Non-pigmented ciliary epithelial cell (primary cell): ENCODE measurements at regions not wholly inside any gene's neighbourhood (a gene's known extent, or its start where the extent isn't known, plus 50 kb on each side); places are given as distances from the start of the nearest gene placed in this dataset.
A peak's percentile ranks its signal among the peaks of the same experiment; 100 is the strongest.
"Not testable (repeated sequence)": the region's sequence is repeated elsewhere in the genome, so short reads cannot be mapped to it uniquely, and the experiment has no call there.

Experiments
- DNase-seq: peaks from one replicate; pipeline ENCODE4 v3.0.0-alpha.2; 2010; ENCODE audit warnings: low read depth

DNA sequence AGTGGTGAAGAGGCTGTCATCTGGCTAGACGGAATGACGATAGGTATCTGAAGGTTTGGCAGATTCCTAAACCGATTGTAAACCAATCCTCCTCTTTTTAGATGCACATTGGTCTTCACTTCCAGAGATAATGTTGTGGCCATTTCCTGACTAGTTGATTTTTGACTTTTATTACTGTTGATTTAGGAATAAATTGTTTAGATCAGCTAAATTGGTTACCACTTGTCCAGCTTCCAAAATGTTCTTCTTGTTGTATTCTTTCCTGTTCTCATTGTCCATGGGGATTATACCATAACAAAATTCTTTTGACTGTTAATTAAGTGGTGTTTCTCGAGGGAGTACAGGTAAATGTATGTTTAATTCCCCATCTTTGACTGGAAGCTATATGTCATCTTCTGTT, 119.7 kb downstream of the MACROH2A1 start:
- DNase-seq, result no peak

DNA sequence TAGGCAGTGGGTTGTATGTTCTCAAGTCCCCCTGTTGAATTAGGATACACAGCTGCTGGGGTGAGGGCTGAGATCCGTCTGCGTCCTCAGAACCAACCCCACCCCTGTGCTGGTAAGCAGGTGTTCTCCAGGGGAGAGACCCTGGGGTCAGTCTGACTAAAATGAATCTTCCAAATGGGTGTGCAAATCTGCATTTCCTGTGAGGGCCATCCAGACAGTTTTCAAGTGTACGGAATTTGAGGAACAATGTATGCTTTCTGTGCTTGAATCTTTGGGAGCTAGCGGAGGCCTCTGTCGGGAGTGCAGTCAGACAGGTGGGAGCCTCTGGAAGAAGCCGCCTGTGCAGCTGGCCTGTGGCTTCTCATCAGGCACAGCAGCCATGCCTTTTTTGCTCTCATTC, 122.9 kb downstream of the MACROH2A1 start:
- no peak for DNase-seq

DNA sequence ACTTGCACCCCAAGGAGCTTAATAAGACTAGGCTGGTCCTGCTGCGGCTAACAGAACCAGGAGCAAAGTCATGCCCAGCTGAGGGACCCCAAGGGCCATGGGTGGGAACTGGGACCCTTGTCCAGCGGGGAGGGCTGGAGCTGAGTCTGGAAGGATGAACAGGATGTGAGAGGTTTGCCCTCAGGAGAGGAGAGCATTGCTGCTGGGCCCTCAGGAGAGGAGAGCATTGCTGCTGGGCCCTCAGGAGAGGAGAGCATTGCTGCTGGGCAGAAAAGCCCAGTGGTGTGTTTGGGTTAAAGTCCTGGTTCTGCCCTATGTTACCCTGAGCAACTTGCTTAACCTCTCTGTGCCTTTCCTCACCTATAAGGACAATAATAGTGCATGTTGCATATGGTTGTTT, 125.8 kb downstream of the MACROH2A1 start:
- no peak for DNase-seq

DNA sequence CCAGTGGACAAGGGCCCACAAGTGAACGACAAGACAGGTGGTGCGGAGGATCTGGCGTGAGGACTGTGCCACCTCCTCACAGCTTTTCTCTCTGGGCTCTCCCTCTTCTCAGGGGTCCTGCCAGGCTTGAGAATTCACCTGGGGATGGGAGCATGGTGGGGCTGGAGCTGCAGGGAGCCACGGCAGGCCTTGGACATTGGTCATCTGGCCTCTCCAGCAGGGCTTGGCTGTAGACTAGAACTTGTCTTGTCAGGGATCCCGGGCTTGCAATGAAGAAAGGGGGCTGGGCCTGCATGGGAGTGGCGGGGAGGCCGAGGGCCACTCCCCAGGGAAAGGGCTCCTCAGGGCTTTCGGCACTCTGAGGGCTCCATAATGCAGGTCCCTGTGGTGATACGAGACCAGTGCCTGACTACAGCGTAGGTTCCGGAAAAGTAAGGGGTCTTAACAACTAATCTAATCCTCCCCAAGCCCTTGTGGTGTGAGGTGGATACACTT, 126.7 kb downstream of the MACROH2A1 start:
- DNase-seq, result no peak

DNA sequence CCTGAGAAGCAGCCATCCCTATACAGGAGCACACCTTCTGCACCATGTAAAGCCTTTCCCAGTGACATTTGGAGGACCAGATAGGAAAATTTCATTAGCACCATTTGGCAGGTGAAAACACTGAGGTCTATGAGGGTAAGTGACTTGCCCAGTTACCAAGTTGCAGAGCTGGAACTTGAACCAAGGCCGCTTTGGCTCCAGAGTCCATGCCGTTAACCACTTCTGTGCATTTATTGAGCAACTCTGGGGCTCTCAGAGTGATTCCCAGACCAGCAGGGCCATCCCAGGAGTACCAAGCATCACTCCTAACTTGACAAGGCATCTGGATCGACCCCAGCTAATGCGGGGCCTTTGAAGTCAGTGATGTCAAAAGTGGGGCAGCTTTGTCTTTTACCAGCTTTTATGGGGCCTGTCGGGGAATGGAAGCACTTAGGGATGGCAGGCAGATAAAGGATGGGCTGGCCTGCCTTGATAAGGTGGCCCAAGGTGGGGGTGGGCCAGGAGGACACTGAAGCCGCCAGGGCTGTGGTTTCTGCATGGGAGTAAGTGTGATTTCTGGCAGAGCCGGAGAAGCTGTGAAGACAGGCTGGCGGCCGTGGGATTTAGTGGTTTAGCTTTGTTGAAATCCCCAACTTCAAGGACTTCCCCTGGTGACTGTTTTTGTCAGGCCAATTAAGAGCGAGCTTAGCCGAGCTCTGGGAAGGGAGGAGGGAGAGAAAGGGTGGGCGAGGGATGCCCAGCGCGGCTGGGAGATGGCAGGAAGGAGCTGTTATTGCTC, 127.3 kb downstream of the MACROH2A1 start:
- no peak for DNase-seq

DNA sequence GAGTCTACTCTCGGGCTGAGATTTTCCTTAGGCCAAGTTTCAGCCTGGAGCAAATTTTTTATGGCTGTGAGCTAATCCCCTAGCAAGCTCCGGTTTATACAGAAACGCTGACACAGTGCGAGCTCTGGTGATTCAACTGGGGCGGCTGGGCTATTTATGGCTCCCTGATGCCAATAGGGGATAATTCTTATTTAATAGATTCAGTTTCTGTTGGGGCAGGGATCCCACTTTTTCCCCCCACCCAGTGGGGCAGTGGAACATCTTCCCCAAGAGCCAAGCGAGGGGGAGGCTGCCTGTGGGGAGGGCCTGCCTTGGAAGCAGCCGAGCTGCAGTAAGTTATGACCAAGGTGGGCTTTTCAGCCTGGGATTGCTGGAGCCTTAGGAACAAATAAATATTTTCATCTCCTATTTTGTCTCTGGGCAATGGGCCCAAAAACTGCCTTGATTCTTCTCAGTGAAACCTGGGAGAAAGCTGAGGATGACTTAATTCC, 129.1 kb downstream of the MACROH2A1 start:
- peak; percentile 60 for DNase-seq

DNA sequence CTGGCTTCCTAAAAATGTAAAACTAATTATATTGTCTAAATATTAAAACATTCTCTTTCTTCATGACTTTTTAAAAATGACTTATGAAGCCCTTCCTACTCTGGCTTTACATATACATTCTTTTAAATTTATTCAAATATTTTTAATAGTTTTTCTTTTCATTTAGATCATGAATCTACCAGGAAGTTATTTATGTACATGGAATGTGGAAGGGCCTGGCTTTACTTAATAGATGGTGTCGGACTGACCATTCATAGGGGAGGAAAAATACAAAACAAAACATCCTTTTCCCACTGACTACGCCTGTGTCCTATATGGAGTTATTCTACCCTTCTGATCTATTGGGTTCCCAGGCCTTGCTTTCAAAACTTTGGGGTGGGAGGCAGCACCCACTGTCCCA, 129.8 kb downstream of the MACROH2A1 start:
- DNase-seq, result no peak

DNA sequence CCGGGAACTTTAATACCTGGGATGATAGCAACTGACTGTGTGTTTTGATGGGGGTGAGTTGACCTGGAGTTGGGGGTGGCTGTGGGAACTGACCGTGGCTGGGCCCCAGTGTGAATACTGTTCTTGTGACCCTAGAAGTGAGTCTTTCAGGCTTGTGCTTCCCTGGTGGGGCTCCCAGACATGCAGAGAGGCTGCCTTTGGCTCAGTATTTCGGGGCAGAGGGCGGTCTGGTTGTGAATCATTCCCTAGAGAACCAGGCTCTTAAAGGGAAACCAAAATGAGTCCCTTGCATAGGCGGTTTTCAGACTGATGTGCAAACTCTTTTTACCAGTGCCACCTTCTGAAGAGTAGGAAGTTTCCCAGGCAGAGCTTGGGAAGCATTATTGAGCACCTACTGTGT, 132.1 kb downstream of the MACROH2A1 start:
- no peak for DNase-seq

DNA sequence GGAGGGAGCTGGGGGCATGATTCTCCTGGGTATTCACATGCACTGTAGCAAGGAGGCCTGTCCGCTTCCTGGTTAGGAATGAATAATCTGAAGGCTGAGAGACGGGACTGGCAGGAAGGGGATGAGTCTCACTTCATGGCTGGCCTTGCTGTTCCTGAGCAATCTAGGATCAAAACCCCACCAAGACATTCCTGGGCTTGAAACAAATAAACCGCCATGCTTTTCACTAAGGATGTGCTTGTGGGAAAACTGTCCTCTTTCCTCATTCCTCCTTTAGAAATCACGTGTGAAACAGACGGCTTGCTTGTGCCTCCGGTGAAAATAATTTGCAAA, 132.8 kb downstream of the MACROH2A1 start:
- no peak for DNase-seq

DNA sequence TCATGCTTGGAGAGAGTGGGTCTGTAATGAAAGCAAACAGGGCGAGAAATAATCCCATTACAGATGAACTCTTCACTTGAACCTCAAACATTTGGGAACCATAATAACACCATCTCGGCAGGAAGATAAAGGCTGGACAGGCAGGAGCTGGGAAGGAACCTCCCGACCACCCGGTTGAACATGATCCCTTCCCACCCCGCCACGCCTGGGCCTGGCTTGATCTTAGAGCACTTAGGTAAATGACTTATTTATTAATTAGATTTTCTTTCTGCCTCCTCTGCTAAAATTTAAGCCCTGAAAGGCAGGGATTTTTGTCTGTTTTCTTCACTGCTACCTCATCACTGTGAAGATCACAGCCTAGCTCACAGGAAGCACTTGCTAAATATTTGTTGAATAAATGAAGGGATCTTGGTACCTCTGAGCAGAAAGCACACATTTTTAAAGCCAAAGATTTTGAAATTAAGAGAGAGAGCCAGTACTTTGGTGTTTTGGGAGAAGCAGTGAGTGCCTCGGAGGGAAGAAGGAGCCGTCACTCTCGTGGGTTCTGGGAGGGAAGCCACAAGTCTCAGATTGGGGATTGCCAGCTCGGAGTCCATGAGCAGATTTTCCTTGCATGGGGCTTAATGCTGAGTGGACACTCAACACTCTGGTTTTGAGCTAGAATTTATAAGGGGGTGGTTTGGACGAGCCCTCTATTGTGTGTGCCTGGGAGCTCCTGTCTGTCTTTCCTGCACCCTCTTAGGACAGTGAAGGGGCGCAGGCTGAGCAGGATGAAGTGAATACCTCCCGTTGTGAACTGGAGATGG, 133.3 kb downstream of the MACROH2A1 start:
- DNase-seq, result no peak

DNA sequence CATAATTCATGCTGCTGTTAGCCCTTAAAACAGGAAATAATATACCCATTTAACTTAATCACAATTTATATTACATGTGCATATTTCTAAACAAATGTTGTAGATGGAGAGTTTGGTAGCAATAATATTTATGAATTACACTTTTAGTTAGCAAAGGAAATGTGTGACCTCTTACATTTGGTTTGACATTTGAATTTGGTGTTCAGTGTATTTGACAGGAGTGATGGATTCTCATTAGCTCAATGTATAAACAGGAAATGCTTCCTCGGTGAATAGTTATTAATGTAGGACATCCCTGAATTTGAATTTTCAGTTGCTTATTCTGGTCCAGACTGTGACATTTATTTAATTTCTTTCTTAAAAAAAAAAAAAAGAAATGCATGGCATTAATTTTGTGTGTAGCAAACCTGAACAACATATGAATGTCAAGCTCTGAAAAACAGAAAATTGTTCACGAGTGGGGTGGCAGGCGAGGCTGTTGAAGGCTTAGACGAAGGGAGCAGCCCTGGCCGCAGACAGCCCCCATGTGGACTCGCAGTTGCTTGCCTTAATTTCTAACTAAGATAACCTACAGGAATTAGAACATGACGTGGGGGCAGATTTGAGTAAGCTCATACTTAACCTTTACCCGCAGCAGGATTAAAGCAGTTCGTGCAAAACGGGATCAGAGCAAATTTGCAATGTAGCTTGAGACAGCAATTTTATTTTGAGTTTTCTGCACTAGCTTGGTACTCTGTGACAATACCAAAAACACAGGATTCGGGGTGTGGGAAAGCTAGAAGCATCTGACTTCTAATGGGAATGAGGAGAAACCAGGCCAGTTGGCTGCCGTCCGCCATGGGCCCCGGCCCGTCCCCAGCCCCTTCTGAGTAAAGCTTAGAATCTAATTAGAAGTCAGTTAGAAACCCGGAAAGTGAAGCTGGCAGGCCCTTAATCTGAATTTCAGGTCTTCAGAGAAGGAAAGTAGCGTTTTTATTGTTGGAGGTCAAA, 134.3 kb downstream of the MACROH2A1 start:
- DNase-seq, result no peak

DNA sequence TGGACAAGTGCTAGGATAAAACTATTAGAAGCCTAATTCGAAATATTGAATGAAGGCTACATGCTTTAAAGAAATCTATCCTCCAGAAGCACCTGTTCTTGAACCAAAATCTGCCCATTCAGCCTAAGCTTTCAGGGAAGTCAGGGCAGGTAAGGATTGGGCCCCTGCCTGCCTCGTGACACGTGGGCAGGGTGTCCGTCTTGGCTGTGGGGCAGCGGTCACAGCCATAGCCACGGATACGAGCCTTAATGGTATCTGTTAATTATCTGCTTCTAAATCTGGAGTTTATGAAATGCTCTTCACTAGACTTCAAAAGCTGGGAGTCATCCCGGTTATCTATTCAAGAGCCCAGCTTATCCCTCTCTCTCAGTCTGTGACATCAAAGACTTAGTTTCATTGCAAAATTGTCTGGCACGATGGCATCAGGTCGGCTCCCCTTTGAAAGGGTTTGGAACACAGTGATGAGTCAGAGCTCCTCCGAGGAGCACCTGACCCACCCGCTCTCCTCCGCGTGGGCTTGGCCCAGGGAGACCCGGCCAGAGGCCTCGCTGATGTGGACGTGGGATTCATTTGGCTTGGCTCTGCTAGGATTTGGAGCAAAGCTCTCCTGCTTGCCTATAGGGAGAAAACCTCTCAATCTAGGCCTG, 135.9 kb downstream of the MACROH2A1 start:
- no peak for DNase-seq

DNA sequence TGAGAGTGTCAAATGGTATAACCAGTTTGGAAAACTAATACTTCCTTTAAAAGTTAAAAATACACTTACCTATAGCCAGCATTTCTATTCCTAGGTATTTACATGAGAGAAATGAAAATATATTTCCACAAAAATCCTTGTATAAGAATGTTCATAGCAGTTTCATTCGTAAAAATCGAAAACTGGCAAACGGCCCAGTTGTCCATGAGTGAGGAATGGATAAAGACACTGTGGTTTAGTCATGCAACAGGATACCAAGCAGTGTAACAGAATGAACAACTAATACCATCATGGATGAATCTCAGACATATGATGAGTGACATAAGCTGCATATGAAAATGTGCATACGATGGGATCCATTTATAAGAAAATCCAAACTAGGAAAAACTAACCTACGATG, 136.7 kb downstream of the MACROH2A1 start:
- DNase-seq, result no peak

DNA sequence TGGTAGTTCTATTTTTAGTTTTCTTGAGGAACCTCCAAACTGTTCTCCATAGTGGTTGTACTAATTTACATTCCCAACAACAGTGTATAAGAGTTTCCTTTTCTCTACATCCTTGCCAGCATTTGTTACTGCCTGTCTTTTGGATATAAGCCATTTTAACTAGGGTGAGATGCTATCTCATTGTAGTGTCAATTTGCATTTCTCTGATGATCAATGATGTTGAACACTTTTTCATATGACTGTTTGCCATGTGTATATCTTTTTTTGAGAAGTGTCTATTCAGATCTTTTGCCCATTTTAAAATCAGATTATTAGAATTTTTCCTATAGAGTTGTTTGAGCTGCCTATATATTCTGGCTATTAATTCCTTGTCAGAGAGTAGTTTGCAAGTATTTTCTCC, 138.9 kb downstream of the MACROH2A1 start:
- not testable (repeated sequence) for DNase-seq

DNA sequence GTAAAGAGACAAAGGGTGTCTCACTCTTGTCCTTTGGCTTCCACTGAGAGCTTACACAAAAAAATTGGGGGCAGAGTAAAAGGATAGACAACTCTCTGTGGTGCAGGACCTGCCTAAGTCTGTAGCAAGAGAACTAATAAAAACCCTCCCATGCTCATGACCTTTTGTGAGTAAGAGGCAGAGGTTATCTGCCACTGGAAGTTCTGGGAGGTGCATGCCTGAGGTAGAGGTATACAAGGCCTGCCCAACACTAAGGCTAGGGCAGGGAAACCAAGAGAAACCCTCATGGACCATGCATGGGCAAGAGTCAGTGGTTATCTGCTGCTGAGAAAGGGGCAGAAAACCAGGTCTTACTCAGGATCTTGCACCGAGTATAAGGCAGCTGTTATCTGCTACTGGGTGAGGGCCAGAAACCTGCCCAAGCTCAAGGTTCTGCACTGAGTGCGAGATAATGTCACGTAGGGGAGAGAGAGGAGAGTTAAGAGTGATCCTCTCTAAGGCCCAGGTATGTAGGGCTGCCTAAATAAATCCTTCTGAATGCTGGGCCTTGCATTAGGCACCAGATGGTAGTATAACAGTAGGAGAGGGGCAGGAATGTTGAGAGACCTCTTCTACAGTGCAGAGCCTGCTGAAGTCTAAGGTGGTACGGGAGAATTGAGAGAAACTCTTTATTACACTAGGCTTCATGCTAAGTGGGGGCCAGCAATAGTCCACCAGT, 143.4 kb downstream of the MACROH2A1 start:
- DNase-seq, result no peak

DNA sequence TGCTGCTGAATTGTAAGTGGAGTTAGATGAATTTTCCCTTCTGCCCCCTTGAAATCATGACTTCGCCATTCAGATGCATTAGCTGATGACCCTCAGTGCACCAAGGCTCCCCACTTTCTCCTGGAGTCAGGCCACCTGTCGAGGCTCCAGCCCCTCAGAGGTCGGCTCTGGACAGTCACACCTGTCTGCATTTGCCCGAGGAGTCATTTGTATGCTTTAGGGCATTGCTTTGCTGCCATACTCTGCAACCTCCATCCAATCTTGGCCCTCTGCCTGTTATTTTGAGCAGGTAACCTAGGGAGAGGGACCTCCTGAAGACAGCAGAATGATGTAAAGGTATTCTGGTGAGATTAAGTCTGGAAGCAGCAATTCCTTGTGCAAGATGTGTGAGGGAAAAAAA, 144.8 kb downstream of the MACROH2A1 start:
- DNase-seq, result no peak

DNA sequence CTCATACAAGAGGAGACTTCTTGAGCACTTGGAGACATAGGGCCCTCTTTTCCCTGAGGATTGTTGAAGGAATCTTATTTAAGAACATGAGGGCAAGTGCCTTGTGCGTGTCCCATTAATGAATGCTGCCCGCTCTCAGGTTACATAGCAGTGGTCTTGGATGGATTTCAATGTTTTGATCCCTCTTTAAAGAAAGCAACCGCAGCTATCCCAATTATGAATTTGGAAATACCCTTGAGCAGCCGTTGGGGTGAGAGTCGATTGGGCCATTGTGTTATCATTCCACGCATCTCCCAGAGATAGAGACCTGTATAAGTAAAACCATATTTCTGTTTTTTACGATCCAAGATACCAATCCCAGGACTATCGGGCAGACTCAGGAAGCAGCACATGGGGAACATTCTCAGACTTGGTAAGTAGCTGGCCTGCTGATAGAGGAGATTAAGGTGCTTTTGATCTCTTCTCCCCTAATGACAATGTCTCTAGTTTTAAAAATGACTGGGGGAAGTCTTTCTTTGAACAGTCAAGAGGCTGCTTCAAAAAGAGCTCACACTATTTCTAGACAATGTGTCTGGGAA, 145.3 kb downstream of the MACROH2A1 start:
- DNase-seq, result no peak

DNA sequence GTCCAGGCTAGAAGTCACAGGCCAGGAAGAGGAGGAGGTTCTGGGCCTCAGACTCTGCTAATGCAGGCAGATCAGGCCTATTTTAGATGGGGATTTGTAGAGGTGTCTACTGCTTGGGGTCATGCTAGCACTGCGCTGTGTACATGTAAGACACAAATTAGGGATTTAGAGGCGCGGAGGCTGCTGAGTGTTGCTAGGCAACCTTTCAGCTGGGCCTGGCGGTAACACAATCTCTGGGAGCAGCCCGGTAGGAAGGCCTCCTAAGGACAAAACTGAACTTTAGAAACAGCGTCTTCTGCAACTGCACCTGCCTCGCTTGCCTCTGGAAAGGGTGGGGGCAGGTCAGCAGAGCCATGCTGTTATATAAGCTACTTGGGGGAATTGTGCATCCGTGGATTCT, 147.9 kb downstream of the MACROH2A1 start:
- no peak for DNase-seq

DNA sequence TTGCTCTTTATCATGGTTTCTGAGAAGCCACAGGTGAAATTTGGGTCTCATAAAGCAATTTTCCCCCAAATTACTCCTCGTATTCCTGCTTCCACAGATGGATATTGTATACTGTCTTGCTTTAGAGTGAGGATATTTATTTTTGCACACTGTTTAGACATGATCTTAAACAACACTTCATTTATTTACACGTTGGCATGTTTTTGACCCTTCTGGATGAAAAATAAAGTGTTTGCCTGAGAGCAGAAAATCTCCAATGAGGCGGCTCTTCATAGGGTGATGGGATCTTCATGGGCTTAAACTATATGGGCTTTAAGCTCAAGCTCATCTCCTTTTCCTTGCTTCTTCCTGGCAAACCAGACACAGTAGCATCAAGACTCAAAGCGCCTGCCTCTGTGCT, 148.4 kb downstream of the MACROH2A1 start:
- DNase-seq, result no peak

DNA sequence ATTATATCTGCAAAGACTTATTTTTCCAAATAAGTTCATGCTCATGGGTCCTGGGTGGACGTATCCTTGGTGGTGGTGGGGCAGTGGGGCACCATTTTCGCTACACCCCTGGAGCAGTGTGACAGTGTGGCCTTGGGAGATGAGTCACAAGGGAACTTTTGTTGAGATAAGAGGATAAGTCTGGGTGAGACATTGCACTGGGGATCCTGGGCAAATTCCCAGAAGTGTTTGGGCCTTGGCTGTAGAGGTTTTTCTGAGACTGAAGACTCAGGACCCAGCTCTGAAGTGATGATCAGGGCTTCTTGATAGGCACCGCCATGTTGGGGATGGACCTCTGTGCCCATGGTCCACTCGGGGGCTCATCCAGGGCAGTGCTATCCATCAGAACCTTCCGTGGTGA, 149.4 kb downstream of the MACROH2A1 start:
- DNase-seq, result no peak
